ENCODE measurements at regions not wholly inside any gene's neighbourhood (a gene's known extent, or its start where the extent isn't known, plus 50 kb on each side); places are given as distances from the start of the nearest gene placed in this dataset.

GRCh38 chr6:18600255-18600654, 213.1 kb downstream of the RNF144B start:
- Mint-ChIP-seq H3K4me3 (ENCODE audit: unreplicated experiment) (no peak overlapping the region), H3K27me3 (ENCODE audit: low read depth) (no peaks in the 10 kb centered on the region), H3K4me1 (ENCODE audit: low read depth) (peaks cover 12% of the 10 kb centered on the region), H3K9me3 (ENCODE audit: low read depth) (no peaks in the 10 kb centered on the region), H3K36me3 (ENCODE audit: low read depth) (no peaks in the 10 kb centered on the region), H3K27ac (ENCODE audit: unreplicated experiment) (no peak overlapping the region)
- TF ChIP-seq, protein P1, sequence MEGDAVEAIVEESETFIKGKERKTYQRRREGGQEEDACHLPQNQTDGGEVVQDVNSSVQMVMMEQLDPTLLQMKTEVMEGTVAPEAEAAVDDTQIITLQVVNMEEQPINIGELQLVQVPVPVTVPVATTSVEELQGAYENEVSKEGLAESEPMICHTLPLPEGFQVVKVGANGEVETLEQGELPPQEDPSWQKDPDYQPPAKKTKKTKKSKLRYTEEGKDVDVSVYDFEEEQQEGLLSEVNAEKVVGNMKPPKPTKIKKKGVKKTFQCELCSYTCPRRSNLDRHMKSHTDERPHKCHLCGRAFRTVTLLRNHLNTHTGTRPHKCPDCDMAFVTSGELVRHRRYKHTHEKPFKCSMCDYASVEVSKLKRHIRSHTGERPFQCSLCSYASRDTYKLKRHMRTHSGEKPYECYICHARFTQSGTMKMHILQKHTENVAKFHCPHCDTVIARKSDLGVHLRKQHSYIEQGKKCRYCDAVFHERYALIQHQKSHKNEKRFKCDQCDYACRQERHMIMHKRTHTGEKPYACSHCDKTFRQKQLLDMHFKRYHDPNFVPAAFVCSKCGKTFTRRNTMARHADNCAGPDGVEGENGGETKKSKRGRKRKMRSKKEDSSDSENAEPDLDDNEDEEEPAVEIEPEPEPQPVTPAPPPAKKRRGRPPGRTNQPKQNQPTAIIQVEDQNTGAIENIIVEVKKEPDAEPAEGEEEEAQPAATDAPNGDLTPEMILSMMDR (IDR thresholded peaks at IDR 0.05) = no peak
- DNase-seq (ENCODE audit: low spot score) = no peak

DNA sequence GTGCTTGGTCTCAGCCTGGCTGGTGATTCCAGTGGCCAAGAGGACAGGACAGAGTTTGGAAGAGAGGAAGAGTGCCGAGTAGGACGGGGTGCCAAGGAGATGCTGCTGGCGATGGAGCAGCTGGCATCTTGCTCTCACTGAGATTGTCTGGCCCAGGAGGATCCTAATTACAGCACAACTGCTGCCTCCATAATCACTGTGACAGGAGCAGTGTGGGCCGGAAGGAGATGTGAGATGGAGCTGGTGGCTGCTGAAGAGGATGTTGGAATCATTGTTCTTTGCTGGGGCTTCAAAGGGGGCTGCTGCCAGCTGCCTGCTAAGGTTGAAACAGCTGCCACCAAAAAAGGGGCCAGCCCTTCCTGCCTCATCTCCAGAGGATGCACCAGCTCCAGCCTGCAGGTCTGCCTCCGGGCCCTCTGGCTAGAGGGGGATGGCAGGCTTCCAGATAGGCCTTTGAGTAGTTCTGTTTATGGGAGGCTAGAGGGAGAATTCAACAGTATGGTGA, 214.4 kb downstream of the RNF144B start:
- Mint-ChIP-seq H3K27ac (ENCODE audit: unreplicated experiment) (no peak overlapping the region), H3K27me3 (ENCODE audit: low read depth) (no peaks in the 10 kb centered on the region), H3K4me1 (ENCODE audit: low read depth) (peaks cover 4% of the 10 kb centered on the region), H3K4me3 (ENCODE audit: unreplicated experiment) (no peak overlapping the region), H3K36me3 (ENCODE audit: low read depth) (no peaks in the 10 kb centered on the region), H3K9me3 (ENCODE audit: low read depth) (no peaks in the 10 kb centered on the region)
- no peak for DNase-seq (ENCODE audit: low spot score)
- TF ChIP-seq, protein P1 (IDR thresholded peaks at IDR 0.05) = no peak

- Mint-ChIP-seq H3K36me3 (ENCODE audit: low read depth) (no peaks in the 10 kb centered on the region), H3K9me3 (ENCODE audit: low read depth) (peaks cover 2% of the 10 kb centered on the region), H3K4me1 (ENCODE audit: low read depth) (peaks cover 3% of the 10 kb centered on the region), H3K27ac (ENCODE audit: unreplicated experiment) (no peak overlapping the region), H3K4me3 (ENCODE audit: unreplicated experiment) (no peak overlapping the region), H3K27me3 (ENCODE audit: low read depth) (no peaks in the 10 kb centered on the region)
- TF ChIP-seq, protein P1 (IDR thresholded peaks at IDR 0.05) = no peak
- no peak for DNase-seq (ENCODE audit: low spot score)
These were observed 215.8 kb downstream of the RNF144B start for GRCh38 chr6:18602931-18603330.

GRCh38 chr6:18603361-18603760, 216.2 kb downstream of the RNF144B start:
- peaks cover 2% of the 10 kb centered on the region for H3K9me3 Mint-ChIP-seq (ENCODE audit: low read depth)
- no peak overlapping the region for H3K4me3 Mint-ChIP-seq (ENCODE audit: unreplicated experiment)
- no peaks in the 10 kb centered on the region for H3K36me3 Mint-ChIP-seq (ENCODE audit: low read depth)
- no peaks in the 10 kb centered on the region for H3K27me3 Mint-ChIP-seq (ENCODE audit: low read depth)
- peaks cover 3% of the 10 kb centered on the region for H3K4me1 Mint-ChIP-seq (ENCODE audit: low read depth)
- DNase-seq (ENCODE audit: low spot score) = no peak
- TF ChIP-seq, protein P1 (IDR thresholded peaks at IDR 0.05) = no peak
- H3K27ac Mint-ChIP-seq (ENCODE audit: unreplicated experiment) = no peak overlapping the region

DNA sequence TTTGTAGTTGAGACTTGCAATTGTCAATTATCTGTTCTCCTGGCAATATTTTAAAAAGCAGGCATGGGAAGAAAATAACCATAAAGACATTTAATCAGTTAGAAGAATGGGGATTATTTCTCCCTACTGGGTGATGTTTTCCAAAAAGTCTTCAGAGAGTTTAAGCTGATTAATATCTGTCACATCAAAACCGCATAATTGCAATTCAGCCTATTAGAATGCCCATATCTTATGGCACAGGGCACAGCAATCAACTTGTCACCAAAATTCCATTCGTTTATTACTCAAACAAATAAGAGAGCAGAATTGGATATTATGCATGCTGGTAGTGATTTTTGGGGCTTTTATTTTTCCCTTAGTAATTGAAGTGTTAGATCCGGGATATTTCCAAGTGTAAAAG, 218.7 kb downstream of the RNF144B start:
- Mint-ChIP-seq H3K9me3 (ENCODE audit: low read depth) (peaks cover 10% of the 10 kb centered on the region), H3K27ac (ENCODE audit: unreplicated experiment) (no peak overlapping the region), H3K27me3 (ENCODE audit: low read depth) (no peaks in the 10 kb centered on the region), H3K4me1 (ENCODE audit: low read depth) (no peaks in the 10 kb centered on the region), H3K4me3 (ENCODE audit: unreplicated experiment) (no peak overlapping the region), H3K36me3 (ENCODE audit: low read depth) (no peaks in the 10 kb centered on the region)
- TF ChIP-seq, protein P1 (IDR thresholded peaks at IDR 0.05) = no peak
- no peak for DNase-seq (ENCODE audit: low spot score)
